ENCODE measurements at regions not wholly inside any gene's neighbourhood (a gene's known extent, or its start where the extent isn't known, plus 50 kb on each side); places are given as distances from the start of the nearest gene placed in this dataset.
"Not testable (repeated sequence)": the region's sequence is repeated elsewhere in the genome, so short reads cannot be mapped to it uniquely, and the experiment has no call there.

DNA sequence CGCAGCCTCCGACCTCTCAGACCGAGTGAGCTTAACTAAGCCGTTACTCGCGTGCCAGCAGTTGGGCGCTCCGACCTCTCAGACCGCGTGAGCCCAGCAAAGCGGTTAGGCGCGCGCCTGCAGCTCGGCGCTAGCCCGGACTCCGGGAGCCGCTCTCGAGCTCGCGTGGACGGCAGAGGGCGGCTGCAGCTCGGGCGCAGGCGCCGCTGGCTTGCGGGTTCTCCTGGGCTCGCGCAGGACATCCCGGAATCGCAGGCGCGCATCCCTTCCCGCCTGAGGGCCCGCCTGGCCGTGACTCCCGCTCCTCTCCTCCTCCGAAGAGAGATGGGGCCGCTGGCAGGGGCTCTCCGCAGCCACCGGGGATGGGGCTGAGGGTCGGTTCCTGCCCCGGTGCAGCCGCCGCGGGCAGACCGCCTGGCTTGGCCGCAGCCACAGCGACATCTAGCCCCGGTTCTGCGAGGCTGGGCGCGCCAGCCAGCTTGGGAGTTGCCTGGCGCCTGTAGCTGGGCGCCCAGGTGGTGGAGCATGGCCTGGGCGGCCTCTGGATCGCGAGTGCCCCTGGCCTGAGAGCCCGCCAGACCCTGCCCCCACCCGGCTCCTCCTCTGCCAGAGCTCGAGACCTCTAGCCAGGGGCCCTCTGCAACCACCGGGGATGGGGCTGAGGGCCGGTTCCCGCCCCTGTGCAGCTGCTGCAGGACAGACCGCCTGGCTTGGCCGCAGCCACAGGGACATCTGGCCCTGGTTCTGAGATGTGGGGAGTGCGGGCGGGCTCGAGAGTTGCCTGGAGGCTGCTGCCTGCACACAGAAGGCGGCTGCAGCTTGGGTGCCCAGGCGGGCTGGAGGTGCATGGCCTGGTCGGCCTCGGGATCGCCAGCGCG is 85.7 kb upstream of the CCDC180 start:
- TF ChIP-seq YY1 (IDR thresholded peaks at IDR 0.05; ENCODE audit: low read depth); EP300 (IDR thresholded peaks at IDR 0.05; ENCODE audit: borderline replicate concordance in 1 of 2, low read depth in 1 of 2, low read length in 1 of 2); GABPA (IDR thresholded peaks at IDR 0.05; ENCODE audit: low read depth); REST (IDR thresholded peaks at IDR 0.05; ENCODE audit: low read depth, low read length); FOXM1 (IDR thresholded peaks at IDR 0.05; ENCODE audit: low read depth); SIN3A (IDR thresholded peaks at IDR 0.05; ENCODE audit: borderline replicate concordance, low read depth, low read length); POLR2AphosphoS5 (IDR thresholded peaks at IDR 0.05; ENCODE audit: low read depth, low read length): not testable (repeated sequence)
- TF ChIP-seq, protein P1, sequence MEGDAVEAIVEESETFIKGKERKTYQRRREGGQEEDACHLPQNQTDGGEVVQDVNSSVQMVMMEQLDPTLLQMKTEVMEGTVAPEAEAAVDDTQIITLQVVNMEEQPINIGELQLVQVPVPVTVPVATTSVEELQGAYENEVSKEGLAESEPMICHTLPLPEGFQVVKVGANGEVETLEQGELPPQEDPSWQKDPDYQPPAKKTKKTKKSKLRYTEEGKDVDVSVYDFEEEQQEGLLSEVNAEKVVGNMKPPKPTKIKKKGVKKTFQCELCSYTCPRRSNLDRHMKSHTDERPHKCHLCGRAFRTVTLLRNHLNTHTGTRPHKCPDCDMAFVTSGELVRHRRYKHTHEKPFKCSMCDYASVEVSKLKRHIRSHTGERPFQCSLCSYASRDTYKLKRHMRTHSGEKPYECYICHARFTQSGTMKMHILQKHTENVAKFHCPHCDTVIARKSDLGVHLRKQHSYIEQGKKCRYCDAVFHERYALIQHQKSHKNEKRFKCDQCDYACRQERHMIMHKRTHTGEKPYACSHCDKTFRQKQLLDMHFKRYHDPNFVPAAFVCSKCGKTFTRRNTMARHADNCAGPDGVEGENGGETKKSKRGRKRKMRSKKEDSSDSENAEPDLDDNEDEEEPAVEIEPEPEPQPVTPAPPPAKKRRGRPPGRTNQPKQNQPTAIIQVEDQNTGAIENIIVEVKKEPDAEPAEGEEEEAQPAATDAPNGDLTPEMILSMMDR (IDR thresholded peaks at IDR 0.05): peak; percentile 20; the same call in 1 of the 2 replicates

Measured in SK-N-SH (cell line).